H1 (cell line): ENCODE measurements at regions not wholly inside any gene's neighbourhood (a gene's known extent, or its start where the extent isn't known, plus 50 kb on each side); places are given as distances from the start of the nearest gene placed in this dataset.

Experiments used
- CTCF ChIA-PET: fragments of 300-600 bp; sonication (Branson Sonifier 250); formaldehyde crosslinking; loops from one replicate; lab custom pipeline; 2021; ENCODE audit not compliant: partially characterized antibody; lab: Charles Lee
- POLR2A ChIA-PET: fragments of 300-600 bp; sonication (Branson Sonifier 250); formaldehyde crosslinking; loops from one replicate; lab custom pipeline; 2021; ENCODE audit warnings: inconsistent platforms; ENCODE audit not compliant: partially characterized antibody; lab: Charles Lee
- DNase-seq, 2 experiments: peaks; one replicate each; pipeline versions ENCODE4 v3.0.0 to v3.0.0-alpha.2; 2010 to 2022; ENCODE audit warnings: low spot score in 2 of 2, low read depth in 1 of 2, mixed read lengths in 1 of 2
- FAIRE-seq: peaks from 2 replicates; lab custom pipeline; 2011; peaks lifted over from hg19 to GRCh38; lab: Jason Lieb, UNC
- H2AFZ ChIP-seq: 2 replicates; pipeline ENCODE4 v1.8.1; 2012; ENCODE audit warnings: low read length, inconsistent platforms
- H2AK5ac ChIP-seq: 2 replicates; pipeline ENCODE4 v1.6.1; 2013; ENCODE audit warnings: low read depth, low read length
- H2BK120ac ChIP-seq: replicated peaks from 2 replicates; pipeline ENCODE3; 2013; ENCODE audit warnings: low read depth, low read length, inconsistent platforms
- H2BK12ac ChIP-seq: 2 replicates; pipeline ENCODE4 v1.6.1; 2013; ENCODE audit warnings: low read depth, low read length
- H2BK15ac ChIP-seq: 2 replicates; pipeline ENCODE4 v1.6.1; 2013; ENCODE audit warnings: low read length
- H2BK20ac ChIP-seq: 2 replicates; pipeline ENCODE4 v1.6.1; 2013; ENCODE audit warnings: low read length
- H2BK5ac ChIP-seq: 2 replicates; pipeline ENCODE4 v1.6.1; 2013; ENCODE audit warnings: low read depth, low read length
- H3K14ac ChIP-seq: 2 replicates; pipeline ENCODE4 v1.6.1; 2013; ENCODE audit warnings: inconsistent platforms; ENCODE audit not compliant: insufficient read length
- H3K18ac ChIP-seq: 2 replicates; pipeline ENCODE4 v1.6.1; 2013; ENCODE audit warnings: low read length; ENCODE audit errors: extremely low read depth
- H3K23ac ChIP-seq: 2 replicates; pipeline ENCODE4 v1.6.1; 2013; ENCODE audit warnings: inconsistent platforms; ENCODE audit not compliant: insufficient read length
- H3K23me2 ChIP-seq: 2 replicates; pipeline ENCODE4 v1.6.1; 2013; ENCODE audit warnings: low read depth, low read length
- H3K27ac ChIP-seq: 2 replicates; pipeline ENCODE4 v1.6.1; 2011; ENCODE audit warnings: low read depth, low read length, inconsistent platforms
- H3K27me3 ChIP-seq, 4 experiments: replicated peaks in 1 of 4; 1 replicate in 1 of 4; 2 replicates in 3 of 4; pipeline versions ENCODE4 v1.6.1 to v1.8.1; 2011 to 2013; ENCODE audit warnings: low read length in 3 of 4, mild to moderate bottlenecking in 3 of 4, inconsistent platforms in 2 of 4, mixed read lengths in 2 of 4, moderate library complexity in 1 of 4; ENCODE audit not compliant: control insufficient read depth in 3 of 4, insufficient read depth in 3 of 4; ENCODE audit errors: extremely low read depth in 1 of 4
- H3K36me3 ChIP-seq, 4 experiments: 2 replicates each; pipeline versions ENCODE4 v1.6.1 to v1.8.1; 2011 to 2013; ENCODE audit warnings: mild to moderate bottlenecking in 4 of 4, low read length in 3 of 4, moderate library complexity in 2 of 4, control low read depth in 1 of 4, inconsistent platforms in 1 of 4; ENCODE audit not compliant: insufficient read depth in 4 of 4, control insufficient read depth in 2 of 4
- H3K4ac ChIP-seq: replicated peaks from 2 replicates; pipeline ENCODE3; 2013; ENCODE audit warnings: low read length, low read depth, mixed read lengths, inconsistent platforms; ENCODE audit not compliant: insufficient read length
- H3K4me1 ChIP-seq, 4 experiments: replicated peaks in 1 of 4; 1 replicate in 1 of 4; 2 replicates in 3 of 4; pipeline versions ENCODE4 v1.6.1 to v1.8.1; 2011 to 2013; ENCODE audit warnings: low read length in 3 of 4, inconsistent platforms in 2 of 4, mixed read lengths in 1 of 4; ENCODE audit not compliant: insufficient read depth in 4 of 4, control insufficient read depth in 3 of 4
- H3K4me2 ChIP-seq, 2 experiments: 2 replicates each; pipeline versions ENCODE4 v1.6.1 to v1.8.1; 2011 to 2013; ENCODE audit warnings: low read depth in 2 of 2, low read length in 2 of 2, control low read depth in 1 of 2, inconsistent platforms in 1 of 2, mild to moderate bottlenecking in 1 of 2; ENCODE audit not compliant: insufficient read depth in 1 of 2
- H3K4me3 ChIP-seq, 4 experiments: fragments of 200-600, 300-600 bp in 1 of 4; sonication (generic), shearing (Covaris generic), sonication (Bioruptor Twin) in 1 of 4; 2 replicates each; pipeline versions ENCODE4 v1.5.1 to v1.8.1; 2011 to 2016; ENCODE audit warnings: low read length in 4 of 4, low read depth in 3 of 4, control low read depth in 2 of 4, inconsistent platforms in 2 of 4, mild to moderate bottlenecking in 2 of 4, mixed read lengths in 1 of 4, moderate library complexity in 1 of 4; ENCODE audit not compliant: insufficient read depth in 2 of 4; ENCODE audit errors: extremely low read depth in 1 of 4
- H3K56ac ChIP-seq: replicated peaks from 2 replicates; pipeline ENCODE3; 2013; ENCODE audit warnings: low read depth, mild to moderate bottlenecking, mixed read lengths, low read length, inconsistent platforms; ENCODE audit not compliant: insufficient read length
- H3K79me1 ChIP-seq: 2 replicates; pipeline ENCODE4 v1.6.1; 2013; ENCODE audit warnings: low read depth, low read length, control low read depth
- H3K79me2 ChIP-seq, 2 experiments: 2 replicates each; pipeline versions ENCODE4 v1.6.1 to v1.8.1; 2012 to 2013; ENCODE audit warnings: low read length in 2 of 2, mild to moderate bottlenecking in 2 of 2, inconsistent platforms in 1 of 2; ENCODE audit not compliant: insufficient read depth in 2 of 2, control insufficient read depth in 1 of 2
- H3K9ac ChIP-seq, 4 experiments: replicated peaks in 1 of 4; 1 replicate in 1 of 4; 2 replicates in 3 of 4; pipeline versions ENCODE4 v1.6.1 to v1.8.1; 2011 to 2013; ENCODE audit warnings: low read depth in 3 of 4, low read length in 3 of 4, control low read depth in 2 of 4, mild to moderate bottlenecking in 2 of 4, moderate library complexity in 2 of 4, inconsistent platforms in 1 of 4; ENCODE audit errors: extremely low read depth in 1 of 4
- H3K9me3 ChIP-seq, 2 experiments: 2 replicates each; pipeline versions ENCODE4 v1.6.1 to v1.8.1; 2012 to 2013; ENCODE audit warnings: mild to moderate bottlenecking in 2 of 2, moderate library complexity in 2 of 2, control low read depth in 1 of 2, inconsistent platforms in 1 of 2, low read depth in 1 of 2, low read length in 1 of 2, mixed read lengths in 1 of 2; ENCODE audit not compliant: insufficient read depth in 2 of 2
- H4K20me1 ChIP-seq, 2 experiments: replicated peaks in 1 of 2; 2 replicates each; pipeline versions ENCODE3 to v1.8.1; 2011 to 2013; ENCODE audit warnings: inconsistent platforms in 2 of 2, low read length in 2 of 2, mild to moderate bottlenecking in 1 of 2; ENCODE audit not compliant: insufficient read depth in 2 of 2, control insufficient read depth in 1 of 2
- H4K5ac ChIP-seq: 2 replicates; pipeline ENCODE4 v1.6.1; 2013; ENCODE audit warnings: low read length, low read depth, mixed read lengths, inconsistent platforms; ENCODE audit not compliant: insufficient read length
- H4K8ac ChIP-seq: 2 replicates; pipeline ENCODE4 v1.8.0; 2013; ENCODE audit warnings: mild to moderate bottlenecking, moderate library complexity, low read length, inconsistent platforms; ENCODE audit not compliant: insufficient read depth; ENCODE audit errors: extremely low read depth
- H4K91ac ChIP-seq: replicated peaks from 2 replicates; pipeline ENCODE3; 2013; ENCODE audit warnings: low read length, mixed read lengths, inconsistent platforms; ENCODE audit not compliant: insufficient read length
- SIN3A ChIP-seq, 2 experiments: IDR thresholded peaks in 1 of 2; conservative IDR thresholded peaks in 1 of 2; 2 replicates each; pipeline ENCODE4 v1.6.1; 2011 to 2012; ENCODE audit warnings: low read length in 2 of 2, improper control_type of control experiment in 1 of 2, low read depth in 1 of 2, mild to moderate bottlenecking in 1 of 2
- SP1 ChIP-seq: IDR thresholded peaks from 2 replicates; pipeline ENCODE4 v1.6.1; 2011; ENCODE audit warnings: low read depth, low read length
- WGBS, 2 experiments: shearing (Covaris generic) in 1 of 2; methylation state at CpG; one replicate each; pipeline versions ENCODE4 v1.1.6 to v1.1.7; 2013 to 2015; ENCODE audit warnings: low lambda C conversion rate in 2 of 2, mixed read lengths in 2 of 2, inconsistent platforms in 1 of 2, low coverage in 1 of 2, missing lambda C conversion rate in 1 of 2; ENCODE audit not compliant: insufficient replicate concordance in 2 of 2, insufficient coverage in 1 of 2, insufficient read length in 1 of 2; ENCODE audit errors: extremely low coverage in 1 of 2, missing lambda C conversion rate in 1 of 2; 5-methylcytosine and 5-hydroxymethylcytosine counted together
- TF ChIP-seq, protein P1 (sequence below): IDR thresholded peaks from 2 replicates; pipeline ENCODE4 v1.6.1; 2011; ENCODE audit warnings: low read depth, mild to moderate bottlenecking, low read length; ENCODE audit not compliant: insufficient read depth

DNA sequence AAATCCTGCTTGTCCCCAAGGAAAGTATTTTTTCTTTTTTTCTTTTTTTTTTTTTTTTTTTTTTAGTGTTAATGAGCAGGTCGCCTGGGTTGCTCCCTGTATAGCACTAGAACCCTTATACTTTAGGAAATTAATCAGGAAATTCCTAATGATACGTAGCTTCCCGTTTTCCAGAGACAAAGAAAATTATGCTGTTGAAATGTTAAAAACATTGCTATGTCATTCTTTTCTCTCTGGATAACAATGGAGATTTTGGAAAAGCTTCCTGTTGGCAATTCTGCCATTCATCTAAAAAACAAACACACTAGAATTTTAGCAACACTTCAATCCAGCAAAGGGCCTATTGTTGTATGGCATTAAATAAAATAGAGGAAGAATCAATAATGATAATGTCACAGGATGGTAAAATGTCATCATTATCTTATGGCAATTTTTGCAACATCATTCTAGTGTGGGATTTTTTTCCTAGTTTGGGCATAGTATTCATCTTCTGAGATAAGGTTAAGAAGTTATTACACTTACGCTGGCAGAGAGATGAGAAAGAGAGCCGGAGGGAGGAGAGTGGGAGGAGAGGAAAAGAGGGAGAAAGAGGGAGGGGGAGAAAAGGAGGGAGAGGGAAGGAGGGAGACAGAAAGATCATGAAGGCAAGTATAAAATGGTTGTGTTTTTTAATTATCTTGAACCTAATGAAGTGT is 315.8 kb upstream of the PDE4D start:
- H3K9ac ChIP-seq: no peak overlapping the region
- no peaks in the 10 kb centered on the region for H3K79me2 ChIP-seq
- no peak overlapping the region for H2BK5ac ChIP-seq
- H3K36me3 ChIP-seq: no peaks in the 10 kb centered on the region
- H2BK12ac ChIP-seq: no peak overlapping the region
- H3K4me3 ChIP-seq: no peak overlapping the region
- H2AFZ ChIP-seq: no peak overlapping the region
- H3K18ac ChIP-seq: no peak overlapping the region
- no peaks in the 10 kb centered on the region for H4K20me1 ChIP-seq
- H4K8ac ChIP-seq: no peak overlapping the region
- H3K4me2 ChIP-seq: no peak overlapping the region
- H2BK15ac ChIP-seq: no peak overlapping the region
- no peak overlapping the region for H4K5ac ChIP-seq
- H2BK20ac ChIP-seq: no peak overlapping the region
- H3K23ac ChIP-seq: no peak overlapping the region
- CTCF ChIA-PET: interaction anchor here (1.6 kb wide), 1 partner anchor 395 kb away, joined by 4 read pairs; no protein-coding TSS in a partner anchor
- H3K27ac ChIP-seq: no peak overlapping the region
- no peak overlapping the region for H3K56ac ChIP-seq
- peaks cover 0 to 4% (median 0%) of the 10 kb centered on the region in 4 experiments; a peak in 2 of 7 replicates for H3K4me1 ChIP-seq
- no peaks in the 10 kb centered on the region for H3K27me3 ChIP-seq
- no peaks in the 10 kb centered on the region for H3K23me2 ChIP-seq
- H4K91ac ChIP-seq: no peak overlapping the region
- DNase-seq (no peak), FAIRE-seq (no peak)
- no peaks in the 10 kb centered on the region for H3K9me3 ChIP-seq
- TF ChIP-seq, protein P1, sequence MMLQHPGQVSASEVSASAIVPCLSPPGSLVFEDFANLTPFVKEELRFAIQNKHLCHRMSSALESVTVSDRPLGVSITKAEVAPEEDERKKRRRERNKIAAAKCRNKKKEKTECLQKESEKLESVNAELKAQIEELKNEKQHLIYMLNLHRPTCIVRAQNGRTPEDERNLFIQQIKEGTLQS: no peak
- no peak for TF ChIP-seq SP1
- no peak for TF ChIP-seq SIN3A (conservative IDR thresholded peaks at IDR 0.05 in 1 of 2, IDR thresholded peaks at IDR 0.05 in 1 of 2; ENCODE audit: low read depth in 1 of 2, low read length in 2 of 2)
- POLR2A ChIA-PET: no interaction called here
- no peak overlapping the region for H2BK120ac ChIP-seq
- H3K79me1 ChIP-seq: no peaks in the 10 kb centered on the region
- no peak overlapping the region for H3K4ac ChIP-seq
- no peak overlapping the region for H3K14ac ChIP-seq
- H2AK5ac ChIP-seq: no peak overlapping the region
- 75% methylated on average over 5 of the region's 5 CpGs; no CpG with 5 or more reads in 1 of the 2 experiments for WGBS, 2 experiments
